ENCODE measurements at regions not wholly inside any gene's neighbourhood (a gene's known extent, or its start where the extent isn't known, plus 50 kb on each side); places are given as distances from the start of the nearest gene placed in this dataset.

DNA sequence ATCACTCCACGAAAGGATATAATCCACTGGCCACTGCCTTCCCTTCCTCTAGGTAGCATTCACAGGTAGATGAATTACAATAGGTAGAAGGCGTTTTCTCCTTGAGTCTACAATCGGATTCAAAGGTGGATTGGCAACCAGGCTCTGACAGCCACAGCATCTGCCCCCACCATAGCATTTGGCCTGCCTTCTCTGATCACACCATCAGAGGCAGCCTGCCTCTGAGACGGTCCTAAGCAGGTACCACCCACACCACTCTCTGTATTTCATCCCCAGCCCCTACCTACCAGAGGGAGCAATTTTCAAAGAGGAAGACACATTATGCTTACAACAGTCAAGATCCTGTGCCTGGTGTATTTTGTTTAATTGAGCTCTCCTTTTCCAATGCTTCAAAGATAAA, 210.5 kb upstream of the SPTLC3 start:
- no peak for TF ChIP-seq SP1 (CRISPR knock-in tag; conservative IDR thresholded peaks at IDR 0.05)
- TF ChIP-seq, protein P1, sequence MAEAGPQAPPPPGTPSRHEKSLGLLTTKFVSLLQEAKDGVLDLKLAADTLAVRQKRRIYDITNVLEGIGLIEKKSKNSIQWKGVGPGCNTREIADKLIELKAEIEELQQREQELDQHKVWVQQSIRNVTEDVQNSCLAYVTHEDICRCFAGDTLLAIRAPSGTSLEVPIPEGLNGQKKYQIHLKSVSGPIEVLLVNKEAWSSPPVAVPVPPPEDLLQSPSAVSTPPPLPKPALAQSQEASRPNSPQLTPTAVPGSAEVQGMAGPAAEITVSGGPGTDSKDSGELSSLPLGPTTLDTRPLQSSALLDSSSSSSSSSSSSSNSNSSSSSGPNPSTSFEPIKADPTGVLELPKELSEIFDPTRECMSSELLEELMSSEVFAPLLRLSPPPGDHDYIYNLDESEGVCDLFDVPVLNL (CRISPR knock-in tag; IDR thresholded peaks at IDR 0.05; ENCODE audit: borderline replicate concordance, low read depth) = no peak
- TF ChIP-seq, protein P2, sequence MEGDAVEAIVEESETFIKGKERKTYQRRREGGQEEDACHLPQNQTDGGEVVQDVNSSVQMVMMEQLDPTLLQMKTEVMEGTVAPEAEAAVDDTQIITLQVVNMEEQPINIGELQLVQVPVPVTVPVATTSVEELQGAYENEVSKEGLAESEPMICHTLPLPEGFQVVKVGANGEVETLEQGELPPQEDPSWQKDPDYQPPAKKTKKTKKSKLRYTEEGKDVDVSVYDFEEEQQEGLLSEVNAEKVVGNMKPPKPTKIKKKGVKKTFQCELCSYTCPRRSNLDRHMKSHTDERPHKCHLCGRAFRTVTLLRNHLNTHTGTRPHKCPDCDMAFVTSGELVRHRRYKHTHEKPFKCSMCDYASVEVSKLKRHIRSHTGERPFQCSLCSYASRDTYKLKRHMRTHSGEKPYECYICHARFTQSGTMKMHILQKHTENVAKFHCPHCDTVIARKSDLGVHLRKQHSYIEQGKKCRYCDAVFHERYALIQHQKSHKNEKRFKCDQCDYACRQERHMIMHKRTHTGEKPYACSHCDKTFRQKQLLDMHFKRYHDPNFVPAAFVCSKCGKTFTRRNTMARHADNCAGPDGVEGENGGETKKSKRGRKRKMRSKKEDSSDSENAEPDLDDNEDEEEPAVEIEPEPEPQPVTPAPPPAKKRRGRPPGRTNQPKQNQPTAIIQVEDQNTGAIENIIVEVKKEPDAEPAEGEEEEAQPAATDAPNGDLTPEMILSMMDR (IDR thresholded peaks at IDR 0.05) = no peak
- no peak for TF ChIP-seq NR3C1 (CRISPR knock-in tag; conservative IDR thresholded peaks at IDR 0.05; ENCODE audit: low read depth)
- TF ChIP-seq, protein P3, sequence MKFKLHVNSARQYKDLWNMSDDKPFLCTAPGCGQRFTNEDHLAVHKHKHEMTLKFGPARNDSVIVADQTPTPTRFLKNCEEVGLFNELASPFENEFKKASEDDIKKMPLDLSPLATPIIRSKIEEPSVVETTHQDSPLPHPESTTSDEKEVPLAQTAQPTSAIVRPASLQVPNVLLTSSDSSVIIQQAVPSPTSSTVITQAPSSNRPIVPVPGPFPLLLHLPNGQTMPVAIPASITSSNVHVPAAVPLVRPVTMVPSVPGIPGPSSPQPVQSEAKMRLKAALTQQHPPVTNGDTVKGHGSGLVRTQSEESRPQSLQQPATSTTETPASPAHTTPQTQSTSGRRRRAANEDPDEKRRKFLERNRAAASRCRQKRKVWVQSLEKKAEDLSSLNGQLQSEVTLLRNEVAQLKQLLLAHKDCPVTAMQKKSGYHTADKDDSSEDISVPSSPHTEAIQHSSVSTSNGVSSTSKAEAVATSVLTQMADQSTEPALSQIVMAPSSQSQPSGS (CRISPR knock-in tag; IDR thresholded peaks at IDR 0.05; ENCODE audit: borderline replicate concordance, low read depth) = no peak
- TF ChIP-seq TEAD4 (CRISPR knock-in tag; IDR thresholded peaks at IDR 0.05) = no peak
- TF ChIP-seq, protein P4, sequence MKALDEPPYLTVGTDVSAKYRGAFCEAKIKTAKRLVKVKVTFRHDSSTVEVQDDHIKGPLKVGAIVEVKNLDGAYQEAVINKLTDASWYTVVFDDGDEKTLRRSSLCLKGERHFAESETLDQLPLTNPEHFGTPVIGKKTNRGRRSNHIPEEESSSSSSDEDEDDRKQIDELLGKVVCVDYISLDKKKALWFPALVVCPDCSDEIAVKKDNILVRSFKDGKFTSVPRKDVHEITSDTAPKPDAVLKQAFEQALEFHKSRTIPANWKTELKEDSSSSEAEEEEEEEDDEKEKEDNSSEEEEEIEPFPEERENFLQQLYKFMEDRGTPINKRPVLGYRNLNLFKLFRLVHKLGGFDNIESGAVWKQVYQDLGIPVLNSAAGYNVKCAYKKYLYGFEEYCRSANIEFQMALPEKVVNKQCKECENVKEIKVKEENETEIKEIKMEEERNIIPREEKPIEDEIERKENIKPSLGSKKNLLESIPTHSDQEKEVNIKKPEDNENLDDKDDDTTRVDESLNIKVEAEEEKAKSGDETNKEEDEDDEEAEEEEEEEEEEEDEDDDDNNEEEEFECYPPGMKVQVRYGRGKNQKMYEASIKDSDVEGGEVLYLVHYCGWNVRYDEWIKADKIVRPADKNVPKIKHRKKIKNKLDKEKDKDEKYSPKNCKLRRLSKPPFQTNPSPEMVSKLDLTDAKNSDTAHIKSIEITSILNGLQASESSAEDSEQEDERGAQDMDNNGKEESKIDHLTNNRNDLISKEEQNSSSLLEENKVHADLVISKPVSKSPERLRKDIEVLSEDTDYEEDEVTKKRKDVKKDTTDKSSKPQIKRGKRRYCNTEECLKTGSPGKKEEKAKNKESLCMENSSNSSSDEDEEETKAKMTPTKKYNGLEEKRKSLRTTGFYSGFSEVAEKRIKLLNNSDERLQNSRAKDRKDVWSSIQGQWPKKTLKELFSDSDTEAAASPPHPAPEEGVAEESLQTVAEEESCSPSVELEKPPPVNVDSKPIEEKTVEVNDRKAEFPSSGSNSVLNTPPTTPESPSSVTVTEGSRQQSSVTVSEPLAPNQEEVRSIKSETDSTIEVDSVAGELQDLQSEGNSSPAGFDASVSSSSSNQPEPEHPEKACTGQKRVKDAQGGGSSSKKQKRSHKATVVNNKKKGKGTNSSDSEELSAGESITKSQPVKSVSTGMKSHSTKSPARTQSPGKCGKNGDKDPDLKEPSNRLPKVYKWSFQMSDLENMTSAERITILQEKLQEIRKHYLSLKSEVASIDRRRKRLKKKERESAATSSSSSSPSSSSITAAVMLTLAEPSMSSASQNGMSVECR (CRISPR knock-in tag; IDR thresholded peaks at IDR 0.05; ENCODE audit: borderline replicate concordance) = no peak

Measured in WTC11 (cell line).